GM19468 (cell line): ENCODE measurements at regions not wholly inside any gene's neighbourhood (a gene's known extent, or its start where the extent isn't known, plus 50 kb on each side); places are given as distances from the start of the nearest gene placed in this dataset.
"Not testable (repeated sequence)": the region's sequence is repeated elsewhere in the genome, so short reads cannot be mapped to it uniquely, and the experiment has no call there.

Experiments
- ATAC-seq: cut with Tn5 transposase; IDR thresholded peaks from one replicate; pipeline ENCODE4 v1.9.1; 2021; ENCODE audit warnings: mild to moderate bottlenecking, moderate library complexity, moderate number of reproducible peaks; ENCODE audit not compliant: unreplicated experiment; ENCODE audit errors: extremely low read depth

GRCh38 chrX:79026742-79027141 lies 81.6 kb downstream of the P2RY10 start:
- not testable (repeated sequence) for ATAC-seq

- no peak for ATAC-seq
Measured at GRCh38 chrX:79035421-79035820, 90.2 kb downstream of the P2RY10 start.

GRCh38 chrX:79036157-79036880 lies 91.1 kb downstream of the P2RY10 start:
- no peak for ATAC-seq

GRCh38 chrX:79065696-79066095 lies 78.8 kb upstream of the GPR174 start:
- ATAC-seq = peak; percentile 86

- ATAC-seq = no peak
Measured at GRCh38 chrX:79078114-79078513, 66.4 kb upstream of the GPR174 start.

- no peak for ATAC-seq
Measured at GRCh38 chrX:79079477-79079876, 65.0 kb upstream of the GPR174 start.

- no peak for ATAC-seq
Measured at GRCh38 chrX:79080141-79080540, 64.3 kb upstream of the GPR174 start.

- no peak for ATAC-seq
Measured at GRCh38 chrX:79081895-79082512, 62.5 kb upstream of the GPR174 start.

- ATAC-seq = no peak
Measured at GRCh38 chrX:79082899-79083298, 61.6 kb upstream of the GPR174 start.

- ATAC-seq = no peak
Measured at GRCh38 chrX:79084923-79085322, 59.6 kb upstream of the GPR174 start.

GRCh38 chrX:79089896-79090584 lies 54.4 kb upstream of the GPR174 start:
- ATAC-seq = no peak

- no peak for ATAC-seq
Measured at GRCh38 chrX:79094075-79094832, 50.2 kb upstream of the GPR174 start.
